SK-N-SH (cell line): ENCODE measurements at regions not wholly inside any gene's neighbourhood (a gene's known extent, or its start where the extent isn't known, plus 50 kb on each side); places are given as distances from the start of the nearest gene placed in this dataset.
A peak's percentile ranks its signal among the peaks of the same experiment; 100 is the strongest.

Source experiments
- CTCF ChIA-PET: fragments of 300-600, 350-600 bp; formaldehyde crosslinking; extraction: SDS; loops from one replicate; lab custom pipeline; 2021; lab: Yijun Ruan, JAX
- POLR2A ChIA-PET: fragments of 350-600 bp; sonication (Branson Sonifier 250); formaldehyde crosslinking; extraction: SDS; loops from one replicate; lab custom pipeline; 2020; ENCODE audit warnings: antibody characterized with exemption, inconsistent platforms; lab: Yijun Ruan, JAX
- DNase-seq: peaks from one replicate; pipeline ENCODE4 v3.0.0; 2012
- H2AFZ ChIP-seq: fragments of 200-600 bp; sonication (generic); 2 replicates; pipeline ENCODE4 v1.8.1; 2016; ENCODE audit warnings: antibody characterized with exemption, mild to moderate bottlenecking, low read depth
- H3F3A ChIP-seq: fragments of 200-600 bp; sonication (generic); replicated peaks from 2 replicates; pipeline ENCODE3; 2016; ENCODE audit warnings: antibody characterized with exemption, mild to moderate bottlenecking; ENCODE audit not compliant: insufficient read depth
- H3K27ac ChIP-seq, 2 experiments: fragments of 200-500 bp in 1 of 2; fragments of 200-600 bp in 1 of 2; sonication (Bioruptor generic) in 1 of 2; sonication (generic), shearing (Covaris generic) in 1 of 2; 2 replicates each; pipeline versions ENCODE4 v1.5.1 to v1.6.1; 2014 to 2016; ENCODE audit warnings: low read depth in 2 of 2, inconsistent platforms in 1 of 2, low read length in 1 of 2, mild to moderate bottlenecking in 1 of 2, mixed read lengths in 1 of 2
- H3K27me3 ChIP-seq: fragments of 200-600 bp; sonication (generic), shearing (Covaris generic); 2 replicates; pipeline ENCODE4 v1.6.1; 2016; ENCODE audit warnings: mixed run types; ENCODE audit not compliant: insufficient read depth
- H3K36me3 ChIP-seq, 2 experiments: fragments of 200-500 bp in 1 of 2; fragments of 200-600 bp in 1 of 2; sonication (Bioruptor generic) in 1 of 2; sonication (generic) in 1 of 2; replicated peaks in 1 of 2; 2 replicates each; pipeline versions ENCODE3 to v1.5.1; 2014 to 2016; ENCODE audit warnings: low read length in 1 of 2, mild to moderate bottlenecking in 1 of 2; ENCODE audit not compliant: insufficient read depth in 2 of 2, control insufficient read depth in 1 of 2
- H3K4me1 ChIP-seq, 2 experiments: fragments of 200-500 bp in 1 of 2; fragments of 200-600 bp in 1 of 2; sonication (Bioruptor generic) in 1 of 2; sonication (generic), shearing (Covaris generic) in 1 of 2; 2 replicates each; pipeline versions ENCODE4 v1.5.1 to v1.6.1; 2014 to 2016; ENCODE audit warnings: low read depth in 1 of 2, low read length in 1 of 2, mixed run types in 1 of 2; ENCODE audit not compliant: insufficient read depth in 2 of 2, control insufficient read depth in 1 of 2
- H3K4me2 ChIP-seq: fragments of 200-600 bp; sonication (generic), shearing (Covaris generic); 2 replicates; pipeline ENCODE4 v1.6.1; 2017; ENCODE audit warnings: mixed run types
- H3K4me3 ChIP-seq, 2 experiments: fragments of 200-500 bp in 1 of 2; fragments of 200-600 bp in 1 of 2; sonication (Bioruptor generic) in 1 of 2; sonication (generic), shearing (Covaris generic) in 1 of 2; 2 replicates each; pipeline versions ENCODE4 v1.5.1 to v1.8.1; 2014 to 2016; ENCODE audit warnings: low read depth in 2 of 2, inconsistent platforms in 1 of 2, low read length in 1 of 2, mild to moderate bottlenecking in 1 of 2, mixed read lengths in 1 of 2, moderate library complexity in 1 of 2
- H3K79me2 ChIP-seq: fragments of 200-600 bp; sonication (generic); 2 replicates; pipeline ENCODE4 v1.8.1; 2017; ENCODE audit warnings: mild to moderate bottlenecking; ENCODE audit not compliant: insufficient read depth
- H3K9ac ChIP-seq: fragments of 200-600 bp; sonication (generic); 2 replicates; pipeline ENCODE4 v1.6.1; 2017; ENCODE audit warnings: mixed run types
- H3K9me2 ChIP-seq: fragments of 200-600 bp; sonication (generic); 2 replicates; pipeline ENCODE4 v1.6.1; 2017; ENCODE audit warnings: mixed run types
- H3K9me3 ChIP-seq: fragments of 200-600 bp; sonication (generic); 2 replicates; pipeline ENCODE4 v1.6.1; 2017; ENCODE audit warnings: mixed run types, mild to moderate bottlenecking, moderate library complexity
- H4K20me1 ChIP-seq: fragments of 200-600 bp; sonication (generic); 2 replicates; pipeline ENCODE4 v1.6.1; 2017; ENCODE audit warnings: mild to moderate bottlenecking, mixed run types; ENCODE audit not compliant: insufficient read depth
- CTCF ChIP-seq: fragments of 200-600 bp; sonication (generic); IDR thresholded peaks from 2 replicates; pipeline ENCODE4 v1.6.1; 2017; ENCODE audit warnings: antibody characterized with exemption, mild to moderate bottlenecking, moderate library complexity
- FOSL2 ChIP-seq: IDR thresholded peaks from 2 replicates; pipeline ENCODE4 v1.4.0; 2012; ENCODE audit warnings: low read depth, mild to moderate bottlenecking, moderate library complexity, borderline replicate concordance
- FOXJ3 ChIP-seq: sonication (generic); formaldehyde crosslinking; IDR thresholded peaks from 2 replicates; pipeline ENCODE4 v1.5.1; 2020; ENCODE audit warnings: mild to moderate bottlenecking, missing genetic modification reagents
- NRF1 ChIP-seq: IDR thresholded peaks from 2 replicates; pipeline ENCODE4 v1.6.1; 2012; ENCODE audit warnings: low read depth, mild to moderate bottlenecking, low read length
- REST ChIP-seq: IDR thresholded peaks from 2 replicates; pipeline ENCODE4 v1.6.1; 2012; ENCODE audit warnings: mild to moderate bottlenecking, low read depth, low read length, moderate library complexity
- USF1 ChIP-seq: IDR thresholded peaks from 2 replicates; pipeline ENCODE4 v1.4.0; 2012; ENCODE audit warnings: low read depth, borderline replicate concordance
- ZBTB33 ChIP-seq: IDR thresholded peaks from 2 replicates; pipeline ENCODE4 v1.4.0; 2012; ENCODE audit warnings: low read depth, borderline replicate concordance
- WGBS: methylation state at CpG from one replicate; pipeline ENCODE4 v1.1.6; 2017; ENCODE audit warnings: low lambda C conversion rate; 5-methylcytosine and 5-hydroxymethylcytosine counted together

- H2AFZ ChIP-seq: 0 out of 2 replicates have a peak overlapping the region, but pooled peaks have one; percentile 11
- peaks cover 0 to 7% of the 10 kb centered on the region in 2 experiments; a peak in 1 of 4 replicates for H3K4me1 ChIP-seq
- no peaks in the 10 kb centered on the region for H3F3A ChIP-seq
- no peak overlapping the region for H3K4me3 ChIP-seq
- TF ChIP-seq USF1 (no peak), FOXJ3 (CRISPR knock-in tag) (no peak)
- TF ChIP-seq, all 33 proteins: peak for 0
- ChIA-PET POLR2A (interaction anchor here (1.6 kb wide), 1 partner anchor 9 kb away, joined by 8 read pairs; no protein-coding TSS in a partner anchor), CTCF (no interaction called here)
- Histone ChIP-seq H3K79me2 (no peaks in the 10 kb centered on the region), H3K9me3 (no peaks in the 10 kb centered on the region), H4K20me1 (no peaks in the 10 kb centered on the region), H3K36me3 (no peaks in the 10 kb centered on the region), H3K27me3 (no peaks in the 10 kb centered on the region), H3K9me2 (no peaks in the 10 kb centered on the region), H3K4me2 (no peak overlapping the region), H3K27ac (no peak overlapping the region), H3K9ac (no peak overlapping the region)
- 11% methylated on average over 4 of the region's 4 CpGs for WGBS
- no peak for DNase-seq
Measured at GRCh38 chr12:16095531-16096110, 181.9 kb downstream of the SLC15A5 start.

- no peaks in the 10 kb centered on the region for H4K20me1 ChIP-seq
- TF ChIP-seq FOSL2 (no peak), ZBTB33 (no peak), NRF1 (no peak), FOXJ3 (CRISPR knock-in tag) (no peak), CTCF (no peak), REST (no peak)
- H3K9ac ChIP-seq: no peak overlapping the region
- no peak overlapping the region for H3K4me3 ChIP-seq
- no peaks in the 10 kb centered on the region for H3K9me3 ChIP-seq
- 1% methylated on average over 2 of the region's 2 CpGs for WGBS
- no peaks in the 10 kb centered on the region for H3F3A ChIP-seq
- no peaks in the 10 kb centered on the region for H3K79me2 ChIP-seq
- no peak overlapping the region for H3K27ac ChIP-seq
- POLR2A ChIA-PET: no interaction called here
- no peaks in the 10 kb centered on the region for H3K36me3 ChIP-seq
- CTCF ChIA-PET: no interaction called here
- no peak overlapping the region for H2AFZ ChIP-seq
- no peak for DNase-seq
- peaks cover 0 to 7% of the 10 kb centered on the region in 2 experiments; a peak in 1 of 4 replicates for H3K4me1 ChIP-seq
- H3K27me3 ChIP-seq: no peaks in the 10 kb centered on the region
- H3K9me2 ChIP-seq: no peaks in the 10 kb centered on the region
- H3K4me2 ChIP-seq: no peak overlapping the region
Measured at GRCh38 chr12:16094437-16094836, 183.0 kb downstream of the SLC15A5 start.
